ENCODE measurements at regions not wholly inside any gene's neighbourhood (a gene's known extent, or its start where the extent isn't known, plus 50 kb on each side); places are given as distances from the start of the nearest gene placed in this dataset.
"Not testable (repeated sequence)": the region's sequence is repeated elsewhere in the genome, so short reads cannot be mapped to it uniquely, and the experiment has no call there.

GRCh38 chr11:96543177-96543576, 153.4 kb downstream of the JRKL start:
- ATAC-seq (replicated peaks), result no peak

GRCh38 chr11:96545192-96545591, 155.4 kb downstream of the JRKL start:
- not testable (repeated sequence) for H3K4me1 Mint-ChIP-seq; H3K27me3 Mint-ChIP-seq; H3K27ac Mint-ChIP-seq; ATAC-seq (replicated peaks); H3K36me3 Mint-ChIP-seq (ENCODE audit: low read depth); H3K4me3 Mint-ChIP-seq; H3K9me3 Mint-ChIP-seq

More at GRCh38 chr11:96543177-96543576, 153.4 kb downstream of the JRKL start:
- no peaks in the 10 kb centered on the region for H3K4me1 Mint-ChIP-seq
- H3K27me3 Mint-ChIP-seq, result peaks cover 10% of the 10 kb centered on the region
- H3K36me3 Mint-ChIP-seq (ENCODE audit: low read depth), result no peaks in the 10 kb centered on the region
- H3K4me3 Mint-ChIP-seq, result no peak overlapping the region
- H3K27ac Mint-ChIP-seq, result no peak overlapping the region
- H3K9me3 Mint-ChIP-seq, result peaks cover 4% of the 10 kb centered on the region

DNA sequence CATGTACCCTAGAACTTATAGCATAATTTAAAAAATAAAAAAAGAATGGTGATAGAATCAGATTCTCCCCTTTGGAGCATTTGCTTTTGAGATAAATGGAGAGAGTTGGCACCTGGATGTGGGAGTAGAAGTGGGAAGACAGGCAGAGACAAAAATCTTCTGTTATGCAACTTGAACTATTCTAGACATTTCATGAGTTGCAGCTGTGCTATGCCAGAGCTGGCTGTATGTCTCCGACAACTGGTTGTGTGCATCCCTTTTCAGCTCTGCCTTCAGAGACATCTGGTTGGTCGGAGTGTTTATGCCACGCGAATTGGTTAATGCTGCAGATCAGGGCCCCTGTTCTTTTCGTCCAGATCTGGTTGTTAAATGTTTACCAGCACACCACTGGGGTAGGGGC, 161.3 kb downstream of the JRKL start:
- Mint-ChIP-seq H3K9me3 (peaks cover 3% of the 10 kb centered on the region), H3K4me1 (no peaks in the 10 kb centered on the region), H3K36me3 (ENCODE audit: low read depth) (no peaks in the 10 kb centered on the region), H3K27me3 (peaks cover 6% of the 10 kb centered on the region), H3K27ac (no peak overlapping the region), H3K4me3 (no peak overlapping the region)
- ATAC-seq (replicated peaks), result no peak

GRCh38 chr11:96554236-96554820, 164.5 kb downstream of the JRKL start:
- Mint-ChIP-seq H3K27me3 (no peaks in the 10 kb centered on the region), H3K36me3 (ENCODE audit: low read depth) (no peaks in the 10 kb centered on the region), H3K27ac (no peak overlapping the region), H3K4me1 (no peaks in the 10 kb centered on the region), H3K4me3 (no peak overlapping the region), H3K9me3 (no peaks in the 10 kb centered on the region)
- peak; percentile 14 for ATAC-seq (replicated peaks)

DNA sequence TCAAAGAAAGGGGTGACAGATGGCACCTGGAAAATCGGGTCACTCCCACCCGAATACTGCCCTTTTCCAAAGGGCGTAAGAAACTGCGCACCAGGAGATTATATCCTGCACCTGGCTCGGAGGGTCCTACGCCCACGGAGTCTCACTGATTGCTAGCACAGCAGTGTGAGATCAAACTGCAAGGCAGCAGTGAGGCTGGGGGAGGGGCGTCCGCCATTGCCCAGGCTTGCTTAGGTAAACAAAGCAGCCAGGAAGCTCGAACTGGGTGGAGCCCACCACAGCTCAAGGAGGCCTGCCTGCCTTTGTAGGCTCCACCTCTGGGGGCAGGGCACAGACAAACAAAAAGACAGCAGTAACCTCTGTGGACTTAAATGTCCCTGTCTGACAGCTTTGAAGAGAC, 166.0 kb downstream of the JRKL start:
- H3K9me3 Mint-ChIP-seq; H3K27me3 Mint-ChIP-seq; H3K27ac Mint-ChIP-seq; ATAC-seq (replicated peaks); H3K36me3 Mint-ChIP-seq (ENCODE audit: low read depth); H3K4me1 Mint-ChIP-seq; H3K4me3 Mint-ChIP-seq: not testable (repeated sequence)

DNA sequence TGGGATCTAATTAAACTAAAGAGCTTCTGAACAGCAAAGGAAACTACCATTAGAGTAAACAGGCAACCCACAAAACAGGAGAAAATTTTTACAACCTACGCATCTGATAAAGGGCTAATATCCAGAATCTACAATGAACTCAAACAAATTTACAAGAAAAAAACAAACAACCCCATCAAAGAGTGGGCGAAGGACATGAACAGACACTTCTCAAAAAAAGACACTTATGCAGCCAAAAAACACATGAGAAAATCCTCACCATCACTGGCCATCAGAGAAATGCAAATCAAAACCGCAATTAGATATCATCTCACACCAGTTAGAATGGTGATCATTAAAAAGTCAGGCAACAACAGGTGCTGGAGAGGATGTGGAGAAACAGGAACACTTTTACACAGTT, 170.9 kb downstream of the JRKL start:
- ATAC-seq (replicated peaks); H3K36me3 Mint-ChIP-seq (ENCODE audit: low read depth); H3K27me3 Mint-ChIP-seq; H3K4me1 Mint-ChIP-seq; H3K27ac Mint-ChIP-seq; H3K4me3 Mint-ChIP-seq; H3K9me3 Mint-ChIP-seq: not testable (repeated sequence)

DNA sequence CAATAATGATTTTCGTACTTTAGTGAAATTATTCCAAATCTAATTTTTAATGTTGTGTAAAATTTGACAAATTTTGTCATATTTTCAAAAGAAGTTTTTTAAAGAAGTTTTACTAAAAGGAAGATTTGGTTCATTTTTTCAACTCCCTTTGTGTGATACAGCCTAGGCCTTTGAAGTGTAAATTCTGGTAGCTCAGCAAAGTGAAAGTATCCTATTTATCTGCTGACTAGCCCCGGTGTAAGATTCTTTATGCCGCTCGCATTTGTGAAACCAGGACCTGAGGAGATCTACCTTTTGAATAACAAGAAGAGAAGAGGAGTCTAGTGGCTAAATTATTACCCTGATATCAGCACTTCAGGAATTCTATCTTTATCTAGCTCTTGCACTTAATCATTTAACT, 177.4 kb downstream of the JRKL start:
- Mint-ChIP-seq H3K27ac (no peak overlapping the region), H3K36me3 (ENCODE audit: low read depth) (no peaks in the 10 kb centered on the region), H3K4me1 (no peaks in the 10 kb centered on the region), H3K4me3 (no peak overlapping the region), H3K9me3 (no peaks in the 10 kb centered on the region), H3K27me3 (no peaks in the 10 kb centered on the region)
- ATAC-seq (replicated peaks), result peak; percentile 71

DNA sequence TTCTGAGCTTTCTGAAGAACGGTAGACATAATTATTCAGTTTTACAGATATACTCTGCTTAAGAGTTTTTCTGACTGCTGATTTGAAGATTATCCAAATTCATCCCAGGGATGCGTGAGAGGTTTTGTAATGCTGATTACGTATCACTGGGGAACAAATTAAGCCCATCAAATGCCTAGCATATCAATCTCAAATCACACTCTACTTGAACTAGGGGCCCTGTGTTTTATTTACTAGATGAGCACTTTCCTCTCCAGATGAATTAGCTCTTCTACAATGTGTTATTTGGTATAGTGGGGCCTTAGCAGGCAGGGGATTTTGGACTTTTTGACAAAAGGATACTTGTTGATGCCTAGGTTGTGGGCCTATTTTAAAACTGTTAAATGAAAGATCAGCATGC, 177.9 kb downstream of the JRKL start:
- no peak overlapping the region for H3K27ac Mint-ChIP-seq
- no peaks in the 10 kb centered on the region for H3K4me1 Mint-ChIP-seq
- no peaks in the 10 kb centered on the region for H3K9me3 Mint-ChIP-seq
- H3K27me3 Mint-ChIP-seq, result no peaks in the 10 kb centered on the region
- peak; percentile 60 for ATAC-seq (replicated peaks)
- no peak overlapping the region for H3K4me3 Mint-ChIP-seq
- H3K36me3 Mint-ChIP-seq (ENCODE audit: low read depth), result no peaks in the 10 kb centered on the region

DNA sequence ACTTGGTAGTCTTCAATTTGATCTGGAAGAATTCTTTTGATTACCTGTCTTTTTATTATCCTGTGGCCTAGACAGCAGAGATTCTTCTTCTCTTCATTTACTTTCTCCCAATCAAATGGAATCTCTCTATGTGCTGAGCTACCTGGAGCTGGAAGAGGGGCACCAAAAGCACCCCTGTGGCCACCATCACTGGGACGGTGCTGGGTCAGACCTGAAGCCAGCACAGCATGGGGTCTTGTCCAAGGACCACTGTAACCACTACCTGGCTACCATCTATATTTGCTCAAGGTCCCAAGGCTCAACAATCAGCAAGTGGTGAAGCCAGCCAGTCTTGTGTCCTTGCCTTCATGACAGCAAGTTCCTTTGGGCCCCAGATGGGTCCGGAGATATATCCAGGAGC, 186.6 kb downstream of the JRKL start:
- Mint-ChIP-seq H3K36me3 (ENCODE audit: low read depth) (no peaks in the 10 kb centered on the region), H3K4me1 (no peaks in the 10 kb centered on the region), H3K4me3 (no peak overlapping the region), H3K27me3 (peaks cover 7% of the 10 kb centered on the region), H3K9me3 (no peaks in the 10 kb centered on the region), H3K27ac (no peak overlapping the region)
- ATAC-seq (replicated peaks), result no peak

DNA sequence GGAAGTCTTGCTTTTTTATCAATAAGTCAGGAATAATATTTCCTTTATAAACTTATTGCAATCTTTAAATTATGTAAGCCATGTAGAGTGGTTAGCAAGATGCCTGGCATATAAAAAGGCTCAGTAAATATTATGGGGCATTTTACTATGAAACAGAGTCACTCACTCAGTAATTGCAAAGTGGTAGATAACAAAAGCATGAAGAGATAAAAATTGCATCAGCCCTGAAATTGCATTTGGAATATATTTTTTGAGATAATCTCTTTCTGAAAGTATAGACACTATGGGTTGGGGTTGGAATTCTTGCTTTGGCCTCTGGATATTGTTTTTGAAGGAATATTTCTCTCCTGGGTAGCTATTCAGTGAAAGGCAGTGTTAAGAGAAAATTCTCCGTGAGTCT, 188.6 kb downstream of the JRKL start:
- Mint-ChIP-seq H3K36me3 (ENCODE audit: low read depth) (no peaks in the 10 kb centered on the region), H3K9me3 (no peaks in the 10 kb centered on the region), H3K27me3 (peaks cover 7% of the 10 kb centered on the region), H3K4me3 (no peak overlapping the region), H3K4me1 (no peaks in the 10 kb centered on the region), H3K27ac (no peak overlapping the region)
- ATAC-seq (replicated peaks), result no peak

GRCh38 chr11:96579656-96580055, 189.8 kb downstream of the JRKL start:
- no peak for ATAC-seq (replicated peaks)
- Mint-ChIP-seq H3K36me3 (ENCODE audit: low read depth) (no peaks in the 10 kb centered on the region), H3K9me3 (no peaks in the 10 kb centered on the region), H3K27ac (no peak overlapping the region), H3K4me3 (no peak overlapping the region), H3K4me1 (no peaks in the 10 kb centered on the region), H3K27me3 (peaks cover 7% of the 10 kb centered on the region)

GRCh38 chr11:96580476-96581040, 190.7 kb downstream of the JRKL start:
- Mint-ChIP-seq H3K4me1 (no peaks in the 10 kb centered on the region), H3K27me3 (peaks cover 7% of the 10 kb centered on the region), H3K9me3 (no peaks in the 10 kb centered on the region), H3K36me3 (ENCODE audit: low read depth) (no peaks in the 10 kb centered on the region), H3K4me3 (no peak overlapping the region), H3K27ac (no peak overlapping the region)
- no peak for ATAC-seq (replicated peaks)

- H3K27ac Mint-ChIP-seq; ATAC-seq (replicated peaks); H3K27me3 Mint-ChIP-seq: not testable (repeated sequence)
Measured at GRCh38 chr11:96585944-96586880, 196.4 kb downstream of the JRKL start.

DNA sequence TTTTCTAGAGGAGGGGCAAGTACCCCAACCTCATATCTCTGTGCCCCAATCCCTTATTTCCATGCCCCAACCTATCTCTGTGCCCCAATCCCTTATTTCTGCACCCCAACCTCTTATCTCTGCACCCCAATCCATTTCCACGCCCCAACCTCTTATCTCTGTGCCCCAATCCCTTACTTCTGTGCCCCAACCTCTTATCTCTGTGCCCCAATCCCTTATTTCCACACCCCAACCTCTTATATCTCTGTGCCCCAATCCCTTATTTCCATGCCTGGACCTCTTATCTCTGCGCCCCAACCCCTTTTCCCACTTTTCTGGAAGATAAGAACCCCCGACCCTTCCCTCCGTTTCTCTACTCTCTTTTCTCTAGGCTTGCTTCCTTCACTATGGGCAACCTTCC, 199.0 kb downstream of the JRKL start:
- ATAC-seq (replicated peaks); H3K27ac Mint-ChIP-seq; H3K4me3 Mint-ChIP-seq; H3K4me1 Mint-ChIP-seq; H3K9me3 Mint-ChIP-seq; H3K36me3 Mint-ChIP-seq (ENCODE audit: low read depth); H3K27me3 Mint-ChIP-seq: not testable (repeated sequence)

More at GRCh38 chr11:96585944-96586880, 196.4 kb downstream of the JRKL start:
- not testable (repeated sequence) for H3K4me3 Mint-ChIP-seq; H3K9me3 Mint-ChIP-seq; H3K4me1 Mint-ChIP-seq; H3K36me3 Mint-ChIP-seq (ENCODE audit: low read depth)

- Mint-ChIP-seq H3K4me1 (no peaks in the 10 kb centered on the region), H3K27me3 (no peaks in the 10 kb centered on the region), H3K27ac (no peak overlapping the region), H3K4me3 (no peak overlapping the region), H3K9me3 (no peaks in the 10 kb centered on the region), H3K36me3 (ENCODE audit: low read depth) (no peaks in the 10 kb centered on the region)
- ATAC-seq (replicated peaks), result no peak
Measured at GRCh38 chr11:96595011-96595410, 205.2 kb downstream of the JRKL start.
